ENCODE measurements at regions not wholly inside any gene's neighbourhood (a gene's known extent, or its start where the extent isn't known, plus 50 kb on each side); places are given as distances from the start of the nearest gene placed in this dataset.

- Histone ChIP-seq H3K9me3 (no peaks in the 10 kb centered on the region), H3K27me3 (no peaks in the 10 kb centered on the region), H3K4me1 (no peaks in the 10 kb centered on the region), H3K36me3 (ENCODE audit: low read depth, missing control alignments) (no peaks in the 10 kb centered on the region), H3K4me3 (no peak overlapping the region), H3K27ac (no peak overlapping the region)
- DNase-seq = no peak
- intact Hi-C loops (cut with DNase I; ENCODE audit: low total_unique reads) = no loop called here
- no peak for TF ChIP-seq CTCF (IDR thresholded peaks at IDR 0.05)
- TF ChIP-seq POLR2A (IDR thresholded peaks at IDR 0.05) = no peak
- WGBS, 2 donors = 56 to 67% methylated on average over 12 to 13 of the region's 13 CpGs
These were observed 90.1 kb downstream of the ANKRD10 start for GRCh38 chr13:110824702-110825300.

GRCh38 chr13:110825516-110825915, 89.4 kb downstream of the ANKRD10 start:
- DNase-seq = no peak
- intact Hi-C loops (cut with DNase I; ENCODE audit: low total_unique reads) = no loop called here

GRCh38 chr13:110826101-110826500, 88.8 kb downstream of the ANKRD10 start:
- no peaks in the 10 kb centered on the region for H3K27me3 ChIP-seq
- no peaks in the 10 kb centered on the region for H3K9me3 ChIP-seq
- TF ChIP-seq POLR2A (IDR thresholded peaks at IDR 0.05) = no peak
- no peak for TF ChIP-seq CTCF (IDR thresholded peaks at IDR 0.05)
- H3K4me3 ChIP-seq = no peak overlapping the region
- H3K27ac ChIP-seq = no peak overlapping the region
- no peak for DNase-seq
- intact Hi-C loops (cut with DNase I; ENCODE audit: low total_unique reads) = no loop called here
- H3K36me3 ChIP-seq (ENCODE audit: low read depth, missing control alignments) = no peaks in the 10 kb centered on the region
- 80 to 94% methylated on average over 3 to 5 of the region's 5 CpGs for WGBS, 2 donors
- no peaks in the 10 kb centered on the region for H3K4me1 ChIP-seq

More at GRCh38 chr13:110825516-110825915, 89.4 kb downstream of the ANKRD10 start:
- Histone ChIP-seq H3K4me1 (no peaks in the 10 kb centered on the region), H3K36me3 (ENCODE audit: low read depth, missing control alignments) (no peaks in the 10 kb centered on the region), H3K9me3 (no peaks in the 10 kb centered on the region), H3K27ac (no peak overlapping the region), H3K4me3 (no peak overlapping the region), H3K27me3 (no peaks in the 10 kb centered on the region)
- 75 to 88% methylated on average over 8 to 13 of the region's 13 CpGs for WGBS, 2 donors
- TF ChIP-seq POLR2A (IDR thresholded peaks at IDR 0.05) = no peak
- TF ChIP-seq CTCF (IDR thresholded peaks at IDR 0.05) = no peak

GRCh38 chr13:110826861-110827672, 87.8 kb downstream of the ANKRD10 start:
- DNase-seq = peak; percentile 93
- 70 to 94% methylated on average over 2 to 4 of the region's 4 CpGs for WGBS, 2 donors
- no peaks in the 10 kb centered on the region for H3K9me3 ChIP-seq
- no peaks in the 10 kb centered on the region for H3K27me3 ChIP-seq
- TF ChIP-seq CTCF (IDR thresholded peaks at IDR 0.05) = no peak
- TF ChIP-seq POLR2A (IDR thresholded peaks at IDR 0.05) = no peak
- no peak overlapping the region for H3K27ac ChIP-seq
- no peak overlapping the region for H3K4me3 ChIP-seq
- no peaks in the 10 kb centered on the region for H3K4me1 ChIP-seq
- no peaks in the 10 kb centered on the region for H3K36me3 ChIP-seq (ENCODE audit: low read depth, missing control alignments)
- intact Hi-C loops (cut with DNase I; ENCODE audit: low total_unique reads) = no loop called here
